ENCODE measurements at regions not wholly inside any gene's neighbourhood (a gene's known extent, or its start where the extent isn't known, plus 50 kb on each side); places are given as distances from the start of the nearest gene placed in this dataset.

- Histone ChIP-seq H3K27me3 (ENCODE audit: insufficient read depth, low read length, poor library complexity) (no peaks in the 10 kb centered on the region), H3K79me2 (ENCODE audit: control insufficient read depth, insufficient read depth, low read length) (no peaks in the 10 kb centered on the region), H3K4me2 (ENCODE audit: low read length) (no peak overlapping the region), H3K9ac (ENCODE audit: low read length) (no peak overlapping the region), H3K23ac (ENCODE audit: low read length) (no peak overlapping the region), H3K56ac (ENCODE audit: low read length) (no peak overlapping the region), H4K8ac (ENCODE audit: low read depth, low read length) (no peak overlapping the region), H3K36me3 (ENCODE audit: control insufficient read depth, insufficient read depth, low read length) (no peaks in the 10 kb centered on the region), H2BK5ac (ENCODE audit: low read length) (no peak overlapping the region), H2AK5ac (ENCODE audit: low read length) (no peak overlapping the region), H2BK120ac (ENCODE audit: low read depth, low read length) (no peak overlapping the region), H3K4me1 (ENCODE audit: control insufficient read depth, low read depth, low read length) (no peaks in the 10 kb centered on the region), H3K4me3 (ENCODE audit: low read length) (no peak overlapping the region), H4K5ac (ENCODE audit: low read length) (no peak overlapping the region), H3K27ac (ENCODE audit: low read depth, low read length) (no peak overlapping the region), H2BK15ac (replicated peaks; ENCODE audit: low read depth) (no peak overlapping the region), H3K79me1 (ENCODE audit: low read length) (no peaks in the 10 kb centered on the region), H3K4ac (ENCODE audit: low read depth, low read length) (no peak overlapping the region), H3K18ac (ENCODE audit: low read length) (no peak overlapping the region)
- DNase-seq, result no peak
- WGBS (ENCODE audit: extremely low coverage, insufficient coverage, low lambda C conversion rate), result no CpG with 5 or more reads among the region's 2 CpGs
These were observed 419.9 kb downstream of the TDRD15 start for GRCh38 chr2:21543630-21544029.

- Histone ChIP-seq H2BK15ac (replicated peaks; ENCODE audit: low read depth) (no peak overlapping the region), H4K8ac (ENCODE audit: low read depth, low read length) (no peak overlapping the region), H3K4me2 (ENCODE audit: low read length) (no peak overlapping the region), H3K23ac (ENCODE audit: low read length) (no peak overlapping the region), H3K36me3 (ENCODE audit: control insufficient read depth, insufficient read depth, low read length) (no peaks in the 10 kb centered on the region), H3K4ac (ENCODE audit: low read depth, low read length) (no peak overlapping the region), H3K79me1 (ENCODE audit: low read length) (no peaks in the 10 kb centered on the region), H3K9ac (ENCODE audit: low read length) (no peak overlapping the region), H4K5ac (ENCODE audit: low read length) (no peak overlapping the region), H3K4me3 (ENCODE audit: low read length) (no peak overlapping the region), H3K18ac (ENCODE audit: low read length) (no peak overlapping the region), H2BK120ac (ENCODE audit: low read depth, low read length) (no peak overlapping the region), H2BK5ac (ENCODE audit: low read length) (no peak overlapping the region), H3K4me1 (ENCODE audit: control insufficient read depth, low read depth, low read length) (no peaks in the 10 kb centered on the region), H3K56ac (ENCODE audit: low read length) (no peak overlapping the region), H3K27ac (ENCODE audit: low read depth, low read length) (no peak overlapping the region), H3K27me3 (ENCODE audit: insufficient read depth, low read length, poor library complexity) (no peaks in the 10 kb centered on the region), H2AK5ac (ENCODE audit: low read length) (no peak overlapping the region), H3K79me2 (ENCODE audit: control insufficient read depth, insufficient read depth, low read length) (no peaks in the 10 kb centered on the region)
- WGBS (ENCODE audit: extremely low coverage, insufficient coverage, low lambda C conversion rate), result no CpG with 5 or more reads among the region's 3 CpGs
- peak; percentile 46 for DNase-seq
These were observed 420.6 kb downstream of the TDRD15 start for GRCh38 chr2:21544392-21544791.

GRCh38 chr2:21552981-21553380 lies 429.2 kb downstream of the TDRD15 start:
- no peak overlapping the region for H2BK15ac ChIP-seq (replicated peaks; ENCODE audit: low read depth)
- H3K4me1 ChIP-seq (ENCODE audit: control insufficient read depth, low read depth, low read length), result no peaks in the 10 kb centered on the region

GRCh38 chr2:21559351-21559750 lies 435.6 kb downstream of the TDRD15 start:
- Histone ChIP-seq H3K27me3 (ENCODE audit: insufficient read depth, low read length, poor library complexity) (no peaks in the 10 kb centered on the region), H3K79me1 (ENCODE audit: low read length) (no peaks in the 10 kb centered on the region), H4K5ac (ENCODE audit: low read length) (no peak overlapping the region), H2BK5ac (ENCODE audit: low read length) (no peak overlapping the region), H2AK5ac (ENCODE audit: low read length) (no peak overlapping the region), H2BK120ac (ENCODE audit: low read depth, low read length) (no peak overlapping the region), H3K4me2 (ENCODE audit: low read length) (no peak overlapping the region), H3K4me1 (ENCODE audit: control insufficient read depth, low read depth, low read length) (no peaks in the 10 kb centered on the region), H4K8ac (ENCODE audit: low read depth, low read length) (no peak overlapping the region), H3K18ac (ENCODE audit: low read length) (no peak overlapping the region), H3K56ac (ENCODE audit: low read length) (no peak overlapping the region), H2BK15ac (replicated peaks; ENCODE audit: low read depth) (no peak overlapping the region), H3K4ac (ENCODE audit: low read depth, low read length) (no peak overlapping the region), H3K27ac (ENCODE audit: low read depth, low read length) (no peak overlapping the region), H3K4me3 (ENCODE audit: low read length) (no peak overlapping the region), H3K23ac (ENCODE audit: low read length) (no peak overlapping the region), H3K36me3 (ENCODE audit: control insufficient read depth, insufficient read depth, low read length) (no peaks in the 10 kb centered on the region), H3K9ac (ENCODE audit: low read length) (no peak overlapping the region), H3K79me2 (ENCODE audit: control insufficient read depth, insufficient read depth, low read length) (no peaks in the 10 kb centered on the region)
- DNase-seq, result no peak
- WGBS (ENCODE audit: extremely low coverage, insufficient coverage, low lambda C conversion rate), result no CpG with 5 or more reads among the region's 4 CpGs

More at GRCh38 chr2:21552981-21553380, 429.2 kb downstream of the TDRD15 start:
- H3K79me1 ChIP-seq (ENCODE audit: low read length), result no peaks in the 10 kb centered on the region
- H4K8ac ChIP-seq (ENCODE audit: low read depth, low read length), result no peak overlapping the region
- H4K5ac ChIP-seq (ENCODE audit: low read length), result no peak overlapping the region
- no peak overlapping the region for H2BK5ac ChIP-seq (ENCODE audit: low read length)
- no peak overlapping the region for H2AK5ac ChIP-seq (ENCODE audit: low read length)
- no peak overlapping the region for H3K4me3 ChIP-seq (ENCODE audit: low read length)
- H3K79me2 ChIP-seq (ENCODE audit: control insufficient read depth, insufficient read depth, low read length), result no peaks in the 10 kb centered on the region
- no peak overlapping the region for H3K18ac ChIP-seq (ENCODE audit: low read length)
- no peaks in the 10 kb centered on the region for H3K27me3 ChIP-seq (ENCODE audit: insufficient read depth, low read length, poor library complexity)
- no peak for DNase-seq
- H3K36me3 ChIP-seq (ENCODE audit: control insufficient read depth, insufficient read depth, low read length), result no peaks in the 10 kb centered on the region
- no peak overlapping the region for H3K56ac ChIP-seq (ENCODE audit: low read length)
- H2BK120ac ChIP-seq (ENCODE audit: low read depth, low read length), result no peak overlapping the region
- no peak overlapping the region for H3K23ac ChIP-seq (ENCODE audit: low read length)
- no peak overlapping the region for H3K4me2 ChIP-seq (ENCODE audit: low read length)
- no peak overlapping the region for H3K4ac ChIP-seq (ENCODE audit: low read depth, low read length)
- H3K27ac ChIP-seq (ENCODE audit: low read depth, low read length), result no peak overlapping the region
- no peak overlapping the region for H3K9ac ChIP-seq (ENCODE audit: low read length)

GRCh38 chr2:21561965-21562364 lies 438.2 kb downstream of the TDRD15 start:
- H3K4ac ChIP-seq (ENCODE audit: low read depth, low read length), result no peak overlapping the region
- no peak overlapping the region for H3K9ac ChIP-seq (ENCODE audit: low read length)
- H3K23ac ChIP-seq (ENCODE audit: low read length), result no peak overlapping the region
- no CpG with 5 or more reads among the region's 1 CpG for WGBS (ENCODE audit: extremely low coverage, insufficient coverage, low lambda C conversion rate)
- no peak overlapping the region for H2AK5ac ChIP-seq (ENCODE audit: low read length)
- no peak overlapping the region for H2BK120ac ChIP-seq (ENCODE audit: low read depth, low read length)
- no peak for DNase-seq
- no peak overlapping the region for H3K18ac ChIP-seq (ENCODE audit: low read length)
- no peak overlapping the region for H3K4me2 ChIP-seq (ENCODE audit: low read length)
- H3K56ac ChIP-seq (ENCODE audit: low read length), result no peak overlapping the region
- no peaks in the 10 kb centered on the region for H3K4me1 ChIP-seq (ENCODE audit: control insufficient read depth, low read depth, low read length)
- H4K8ac ChIP-seq (ENCODE audit: low read depth, low read length), result no peak overlapping the region
- H3K4me3 ChIP-seq (ENCODE audit: low read length), result no peak overlapping the region
- H3K79me2 ChIP-seq (ENCODE audit: control insufficient read depth, insufficient read depth, low read length), result no peaks in the 10 kb centered on the region
- H3K27ac ChIP-seq (ENCODE audit: low read depth, low read length), result no peak overlapping the region
- no peaks in the 10 kb centered on the region for H3K27me3 ChIP-seq (ENCODE audit: insufficient read depth, low read length, poor library complexity)
- H2BK5ac ChIP-seq (ENCODE audit: low read length), result no peak overlapping the region
- H3K79me1 ChIP-seq (ENCODE audit: low read length), result no peaks in the 10 kb centered on the region
- H2BK15ac ChIP-seq (replicated peaks; ENCODE audit: low read depth), result no peak overlapping the region
- no peak overlapping the region for H4K5ac ChIP-seq (ENCODE audit: low read length)
- H3K36me3 ChIP-seq (ENCODE audit: control insufficient read depth, insufficient read depth, low read length), result no peaks in the 10 kb centered on the region

- H3K4me1 ChIP-seq (ENCODE audit: control insufficient read depth, low read depth, low read length), result no peaks in the 10 kb centered on the region
- no peak overlapping the region for H3K4me3 ChIP-seq (ENCODE audit: low read length)
- no peak overlapping the region for H2BK5ac ChIP-seq (ENCODE audit: low read length)
- H3K9ac ChIP-seq (ENCODE audit: low read length), result no peak overlapping the region
- no peak for DNase-seq
- no peak overlapping the region for H3K18ac ChIP-seq (ENCODE audit: low read length)
- H3K4me2 ChIP-seq (ENCODE audit: low read length), result no peak overlapping the region
- no peak overlapping the region for H4K8ac ChIP-seq (ENCODE audit: low read depth, low read length)
- H3K4ac ChIP-seq (ENCODE audit: low read depth, low read length), result no peak overlapping the region
- no peak overlapping the region for H2BK120ac ChIP-seq (ENCODE audit: low read depth, low read length)
- WGBS (ENCODE audit: extremely low coverage, insufficient coverage, low lambda C conversion rate), result 100% methylated on average over 1 of the region's 5 CpGs
- H3K79me2 ChIP-seq (ENCODE audit: control insufficient read depth, insufficient read depth, low read length), result no peaks in the 10 kb centered on the region
- no peaks in the 10 kb centered on the region for H3K27me3 ChIP-seq (ENCODE audit: insufficient read depth, low read length, poor library complexity)
- no peak overlapping the region for H3K23ac ChIP-seq (ENCODE audit: low read length)
- no peak overlapping the region for H4K5ac ChIP-seq (ENCODE audit: low read length)
- no peak overlapping the region for H3K27ac ChIP-seq (ENCODE audit: low read depth, low read length)
- H3K79me1 ChIP-seq (ENCODE audit: low read length), result no peaks in the 10 kb centered on the region
- H3K36me3 ChIP-seq (ENCODE audit: control insufficient read depth, insufficient read depth, low read length), result no peaks in the 10 kb centered on the region
- no peak overlapping the region for H2BK15ac ChIP-seq (replicated peaks; ENCODE audit: low read depth)
- no peak overlapping the region for H2AK5ac ChIP-seq (ENCODE audit: low read length)
- H3K56ac ChIP-seq (ENCODE audit: low read length), result no peak overlapping the region
These were observed 443.6 kb downstream of the TDRD15 start for GRCh38 chr2:21567395-21567794.
